GM13977 (cell line): ENCODE measurements at regions not wholly inside any gene's neighbourhood (a gene's known extent, or its start where the extent isn't known, plus 50 kb on each side); places are given as distances from the start of the nearest gene placed in this dataset.

Source experiments
- DNase-seq: peaks from one replicate; pipeline ENCODE4 v3.0.0; 2012; ENCODE audit warnings: low spot score
- in situ Hi-C: fragments of 300-500 bp; cut with MboI; formaldehyde crosslinking; loops from one replicate; pipeline ENCODE4 v1.12.0; 2022; ENCODE audit warnings: low sequenced_read_pairs, low pct_unique_long_range_greater_than_20kb, mixed read lengths, inconsistent platforms; ENCODE audit not compliant: unreplicated experiment
- TF ChIP-seq, protein P1 (sequence below): IDR thresholded peaks from 2 replicates; pipeline ENCODE4 v1.5.1; 2012; ENCODE audit warnings: mild to moderate bottlenecking, control low read depth; ENCODE audit not compliant: insufficient read depth; ENCODE audit errors: extremely low read depth, missing control alignments

- no peak for DNase-seq
- in situ Hi-C loops: no loop called here
- TF ChIP-seq, protein P1, sequence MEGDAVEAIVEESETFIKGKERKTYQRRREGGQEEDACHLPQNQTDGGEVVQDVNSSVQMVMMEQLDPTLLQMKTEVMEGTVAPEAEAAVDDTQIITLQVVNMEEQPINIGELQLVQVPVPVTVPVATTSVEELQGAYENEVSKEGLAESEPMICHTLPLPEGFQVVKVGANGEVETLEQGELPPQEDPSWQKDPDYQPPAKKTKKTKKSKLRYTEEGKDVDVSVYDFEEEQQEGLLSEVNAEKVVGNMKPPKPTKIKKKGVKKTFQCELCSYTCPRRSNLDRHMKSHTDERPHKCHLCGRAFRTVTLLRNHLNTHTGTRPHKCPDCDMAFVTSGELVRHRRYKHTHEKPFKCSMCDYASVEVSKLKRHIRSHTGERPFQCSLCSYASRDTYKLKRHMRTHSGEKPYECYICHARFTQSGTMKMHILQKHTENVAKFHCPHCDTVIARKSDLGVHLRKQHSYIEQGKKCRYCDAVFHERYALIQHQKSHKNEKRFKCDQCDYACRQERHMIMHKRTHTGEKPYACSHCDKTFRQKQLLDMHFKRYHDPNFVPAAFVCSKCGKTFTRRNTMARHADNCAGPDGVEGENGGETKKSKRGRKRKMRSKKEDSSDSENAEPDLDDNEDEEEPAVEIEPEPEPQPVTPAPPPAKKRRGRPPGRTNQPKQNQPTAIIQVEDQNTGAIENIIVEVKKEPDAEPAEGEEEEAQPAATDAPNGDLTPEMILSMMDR: no peak
These were observed 555.7 kb downstream of the DSC3 start for GRCh38 chr18:30486856-30487255.

GRCh38 chr18:30485078-30485477 lies 557.5 kb downstream of the DSC3 start:
- TF ChIP-seq, protein P1: no peak

GRCh38 chr18:30481871-30482270 lies 560.7 kb downstream of the DSC3 start:
- TF ChIP-seq, protein P1: no peak
- DNase-seq: no peak
- in situ Hi-C loops: no loop called here

More at GRCh38 chr18:30485078-30485477, 557.5 kb downstream of the DSC3 start:
- in situ Hi-C loops: no loop called here
- peak; percentile 2 for DNase-seq

DNA sequence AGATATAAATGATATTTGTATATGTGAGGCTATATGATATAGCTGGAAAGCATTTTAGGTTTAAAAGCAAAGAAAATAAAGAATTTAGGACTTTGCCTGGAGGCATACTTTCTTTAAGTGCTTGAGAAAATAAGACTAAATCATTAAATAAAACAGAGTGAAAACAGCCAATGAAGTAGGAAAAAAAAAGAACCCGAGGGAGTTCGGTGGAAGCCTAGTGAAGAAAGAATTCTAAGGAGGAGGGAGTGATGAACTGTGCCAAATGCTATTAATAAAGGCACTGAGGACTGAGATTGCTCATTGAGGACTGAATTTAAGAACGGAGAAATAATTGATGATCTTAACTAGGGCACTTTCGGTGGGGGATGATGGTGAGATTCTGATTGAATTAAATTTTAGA lies 573.5 kb downstream of the DSC3 start:
- in situ Hi-C loops: no loop called here
- TF ChIP-seq, protein P1: no peak
- no peak for DNase-seq

DNA sequence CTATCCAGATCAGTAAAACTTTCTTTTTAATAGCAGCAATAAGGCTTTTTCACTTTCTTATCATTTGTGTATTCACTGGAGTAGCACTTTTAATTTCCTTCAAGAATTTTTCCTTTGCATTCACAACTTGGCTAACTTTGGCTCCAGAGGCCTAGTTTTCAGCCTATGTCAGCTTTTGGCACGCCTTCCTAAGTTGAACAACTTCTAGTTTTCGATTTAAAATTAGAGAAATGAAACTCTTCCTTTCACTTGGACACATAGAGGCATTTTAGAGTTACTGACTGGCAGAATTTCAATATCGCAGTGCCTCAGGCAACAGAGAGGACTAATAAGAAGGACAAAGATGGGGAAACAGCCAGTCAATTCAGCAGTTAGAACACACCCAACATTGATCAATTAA lies 577.4 kb downstream of the DSC3 start:
- TF ChIP-seq, protein P1: no peak
- in situ Hi-C loops: no loop called here
- DNase-seq: no peak

DNA sequence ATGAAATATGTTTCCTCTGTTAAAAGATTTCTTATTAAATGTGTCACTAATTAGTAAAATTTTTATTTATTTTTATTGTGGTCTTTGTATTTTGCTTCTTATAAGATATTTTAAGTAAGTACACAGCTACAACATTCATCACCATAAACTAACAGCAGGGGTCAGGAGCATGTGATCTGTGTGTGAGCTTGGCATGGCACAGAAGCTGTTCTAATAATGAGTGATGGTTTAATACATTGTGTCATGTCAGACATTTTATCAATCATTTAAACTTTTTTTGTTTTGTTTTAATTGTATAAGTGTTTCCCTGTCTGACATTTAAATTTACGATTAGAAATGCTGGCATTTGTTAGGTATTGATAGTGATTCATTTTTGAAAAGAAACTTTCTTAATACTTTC lies 585.4 kb downstream of the DSC3 start:
- no peak for DNase-seq
- TF ChIP-seq, protein P1: no peak
- in situ Hi-C loops: no loop called here

GRCh38 chr18:30455741-30456140 lies 586.8 kb downstream of the DSC3 start:
- in situ Hi-C loops: no loop called here
- TF ChIP-seq, protein P1: no peak
- no peak for DNase-seq
